KMS-11 (cell line): ENCODE measurements at regions not wholly inside any gene's neighbourhood (a gene's known extent, or its start where the extent isn't known, plus 50 kb on each side); places are given as distances from the start of the nearest gene placed in this dataset.

ENCODE experiments used
- H2AFZ ChIP-seq: fragments of 200-600 bp; sonication (generic); 2 replicates; pipeline ENCODE4 v1.6.1; 2016; ENCODE audit warnings: antibody characterized with exemption, mixed run types, low read depth
- H3K27ac ChIP-seq: fragments of 200-600 bp; sonication (generic); 2 replicates; pipeline ENCODE4 v1.6.1; 2016; ENCODE audit warnings: mild to moderate bottlenecking, mixed run types
- H3K27me3 ChIP-seq: fragments of 200-600 bp; sonication (generic); 2 replicates; pipeline ENCODE4 v1.6.1; 2017; ENCODE audit warnings: mild to moderate bottlenecking, low read depth, mixed run types, moderate library complexity; ENCODE audit not compliant: insufficient read depth
- H3K36me3 ChIP-seq: fragments of 200-600 bp; sonication (generic); 2 replicates; pipeline ENCODE4 v1.6.1; 2017; ENCODE audit warnings: mild to moderate bottlenecking, mixed run types; ENCODE audit not compliant: insufficient read depth
- H3K4me1 ChIP-seq: fragments of 200-600 bp; sonication (generic); 2 replicates; pipeline ENCODE4 v1.6.1; 2016; ENCODE audit warnings: mild to moderate bottlenecking, low read depth, mixed run types; ENCODE audit not compliant: poor library complexity, severe bottlenecking
- H3K4me2 ChIP-seq: fragments of 200-600 bp; sonication (generic); 2 replicates; pipeline ENCODE4 v1.7.0; 2016; ENCODE audit warnings: mild to moderate bottlenecking, mixed run types
- H3K4me3 ChIP-seq: fragments of 200-600 bp; sonication (generic); IDR thresholded peaks from 2 replicates; pipeline ENCODE4 v1.6.1; 2017; ENCODE audit warnings: low read depth, low read length, mixed read lengths; ENCODE audit not compliant: insufficient read depth
- H3K79me2 ChIP-seq: fragments of 200-600 bp; sonication (generic); 2 replicates; pipeline ENCODE4 v1.6.1; 2016; ENCODE audit warnings: low read depth, mixed run types; ENCODE audit not compliant: insufficient read depth
- H3K9ac ChIP-seq: fragments of 200-600 bp; sonication (generic); 2 replicates; pipeline ENCODE4 v1.6.1; 2016; ENCODE audit warnings: mild to moderate bottlenecking, mixed run types
- H4K20me1 ChIP-seq: fragments of 200-600 bp; sonication (generic); 2 replicates; pipeline ENCODE4 v1.6.1; 2016; ENCODE audit warnings: mild to moderate bottlenecking, mixed run types; ENCODE audit not compliant: insufficient read depth
- TF ChIP-seq, protein P1 (sequence below): fragments of 200-600 bp; sonication (generic); conservative IDR thresholded peaks from 2 replicates; pipeline ENCODE4 v1.6.1; 2017; ENCODE audit warnings: low read depth, mild to moderate bottlenecking, antibody characterized with exemption, low read length, moderate library complexity, mixed read lengths

DNA sequence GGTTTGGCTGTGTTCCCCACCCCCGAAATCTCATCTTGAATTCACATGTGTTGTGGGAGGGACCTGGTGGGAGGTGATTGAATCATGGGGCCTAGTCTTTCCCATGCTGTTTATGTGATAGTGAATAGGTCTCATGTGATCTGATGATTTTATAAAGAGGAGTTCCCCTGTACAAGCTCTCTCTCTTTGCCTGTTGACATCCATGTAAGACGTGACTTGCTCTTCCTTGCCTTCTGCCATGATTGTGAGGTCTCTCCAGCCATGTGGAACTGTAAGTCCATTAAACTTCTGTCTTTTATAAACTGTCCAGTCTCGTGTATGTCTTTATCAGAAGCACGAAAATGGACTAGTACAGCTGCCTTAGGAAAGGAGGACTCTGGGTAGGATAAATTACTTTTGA is 976.7 kb downstream of the MCTP2 start:
- Histone ChIP-seq H3K27ac (no peak overlapping the region), H3K4me3 (no peak overlapping the region), H3K9ac (no peak overlapping the region), H3K79me2 (no peaks in the 10 kb centered on the region), H2AFZ (no peak overlapping the region), H3K36me3 (no peaks in the 10 kb centered on the region), H3K27me3 (no peaks in the 10 kb centered on the region), H3K4me2 (no peak overlapping the region), H4K20me1 (no peaks in the 10 kb centered on the region), H3K4me1 (no peaks in the 10 kb centered on the region)
- TF ChIP-seq, protein P1, sequence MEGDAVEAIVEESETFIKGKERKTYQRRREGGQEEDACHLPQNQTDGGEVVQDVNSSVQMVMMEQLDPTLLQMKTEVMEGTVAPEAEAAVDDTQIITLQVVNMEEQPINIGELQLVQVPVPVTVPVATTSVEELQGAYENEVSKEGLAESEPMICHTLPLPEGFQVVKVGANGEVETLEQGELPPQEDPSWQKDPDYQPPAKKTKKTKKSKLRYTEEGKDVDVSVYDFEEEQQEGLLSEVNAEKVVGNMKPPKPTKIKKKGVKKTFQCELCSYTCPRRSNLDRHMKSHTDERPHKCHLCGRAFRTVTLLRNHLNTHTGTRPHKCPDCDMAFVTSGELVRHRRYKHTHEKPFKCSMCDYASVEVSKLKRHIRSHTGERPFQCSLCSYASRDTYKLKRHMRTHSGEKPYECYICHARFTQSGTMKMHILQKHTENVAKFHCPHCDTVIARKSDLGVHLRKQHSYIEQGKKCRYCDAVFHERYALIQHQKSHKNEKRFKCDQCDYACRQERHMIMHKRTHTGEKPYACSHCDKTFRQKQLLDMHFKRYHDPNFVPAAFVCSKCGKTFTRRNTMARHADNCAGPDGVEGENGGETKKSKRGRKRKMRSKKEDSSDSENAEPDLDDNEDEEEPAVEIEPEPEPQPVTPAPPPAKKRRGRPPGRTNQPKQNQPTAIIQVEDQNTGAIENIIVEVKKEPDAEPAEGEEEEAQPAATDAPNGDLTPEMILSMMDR: no peak

- TF ChIP-seq, protein P1: no peak
- H3K36me3 ChIP-seq: no peaks in the 10 kb centered on the region
- H2AFZ ChIP-seq: no peak overlapping the region
- no peaks in the 10 kb centered on the region for H3K27me3 ChIP-seq
- H3K4me3 ChIP-seq: no peak overlapping the region
- H3K4me2 ChIP-seq: no peak overlapping the region
- no peak overlapping the region for H3K9ac ChIP-seq
- H3K4me1 ChIP-seq: no peaks in the 10 kb centered on the region
- no peak overlapping the region for H3K27ac ChIP-seq
- H3K79me2 ChIP-seq: no peaks in the 10 kb centered on the region
- no peaks in the 10 kb centered on the region for H4K20me1 ChIP-seq
Measured at GRCh38 chr15:95208988-95209387, 977.6 kb downstream of the MCTP2 start.

DNA sequence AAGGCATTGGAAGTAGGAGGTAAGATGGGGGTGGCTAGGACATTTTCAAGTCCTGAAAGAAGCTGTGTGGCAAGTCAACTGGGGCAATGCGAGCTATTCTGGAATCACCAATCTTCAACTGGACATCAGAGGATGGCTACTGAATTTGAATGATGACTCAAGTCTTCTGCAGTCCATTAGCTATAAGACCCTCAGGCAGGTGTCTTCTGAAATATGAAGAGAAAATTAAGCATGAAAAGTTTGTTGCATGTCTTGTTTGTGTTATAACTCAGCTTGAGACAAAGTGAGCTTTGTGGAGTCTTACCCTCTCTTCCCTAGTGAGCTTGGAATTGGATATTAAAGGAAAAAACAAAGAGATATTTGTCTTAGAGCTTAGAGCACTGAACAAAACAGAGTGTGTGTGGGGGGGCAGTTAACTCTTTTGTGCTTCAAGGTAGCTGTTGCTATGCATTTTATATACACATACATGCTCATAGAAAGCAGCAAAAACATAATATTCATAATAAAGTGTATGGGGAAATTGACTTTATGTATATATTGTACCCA is 979.1 kb downstream of the MCTP2 start:
- Histone ChIP-seq H3K36me3 (no peaks in the 10 kb centered on the region), H3K4me3 (no peak overlapping the region), H3K4me2 (no peak overlapping the region), H4K20me1 (no peaks in the 10 kb centered on the region), H3K4me1 (no peaks in the 10 kb centered on the region), H3K27me3 (no peaks in the 10 kb centered on the region), H2AFZ (no peak overlapping the region), H3K27ac (no peak overlapping the region), H3K9ac (no peak overlapping the region), H3K79me2 (no peaks in the 10 kb centered on the region)
- TF ChIP-seq, protein P1: no peak

- Histone ChIP-seq H2AFZ (no peak overlapping the region), H3K4me1 (no peaks in the 10 kb centered on the region), H3K4me2 (no peak overlapping the region), H3K79me2 (no peaks in the 10 kb centered on the region), H3K4me3 (no peak overlapping the region), H4K20me1 (no peaks in the 10 kb centered on the region), H3K27me3 (no peaks in the 10 kb centered on the region), H3K9ac (no peak overlapping the region), H3K27ac (no peak overlapping the region), H3K36me3 (no peaks in the 10 kb centered on the region)
- TF ChIP-seq, protein P1: no peak
Measured at GRCh38 chr15:95215017-95215416, 983.7 kb downstream of the MCTP2 start.
